ENCODE measurements at regions not wholly inside any gene's neighbourhood (a gene's known extent, or its start where the extent isn't known, plus 50 kb on each side); places are given as distances from the start of the nearest gene placed in this dataset.

DNA sequence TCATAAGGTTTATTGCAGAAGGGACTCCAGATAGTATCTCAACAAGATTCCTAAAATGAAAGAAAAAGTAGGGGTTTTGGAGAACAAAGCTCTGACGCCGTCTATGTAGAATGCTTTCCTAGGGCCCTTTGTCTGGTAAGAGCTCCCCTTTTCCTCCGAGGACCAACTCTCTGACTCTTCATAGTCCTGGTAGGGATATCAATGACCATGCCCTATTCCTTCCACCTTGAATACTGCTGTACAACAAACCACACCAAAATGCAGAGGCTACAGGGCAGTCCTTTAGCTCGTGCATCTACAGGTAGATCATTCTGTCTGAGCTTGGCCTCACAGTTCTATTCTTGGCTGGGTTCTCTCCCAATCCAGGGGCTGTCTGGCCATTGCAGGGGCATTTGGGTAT is 190.3 kb downstream of the WDR11 start:
- DNase-seq, result no peak

DNA sequence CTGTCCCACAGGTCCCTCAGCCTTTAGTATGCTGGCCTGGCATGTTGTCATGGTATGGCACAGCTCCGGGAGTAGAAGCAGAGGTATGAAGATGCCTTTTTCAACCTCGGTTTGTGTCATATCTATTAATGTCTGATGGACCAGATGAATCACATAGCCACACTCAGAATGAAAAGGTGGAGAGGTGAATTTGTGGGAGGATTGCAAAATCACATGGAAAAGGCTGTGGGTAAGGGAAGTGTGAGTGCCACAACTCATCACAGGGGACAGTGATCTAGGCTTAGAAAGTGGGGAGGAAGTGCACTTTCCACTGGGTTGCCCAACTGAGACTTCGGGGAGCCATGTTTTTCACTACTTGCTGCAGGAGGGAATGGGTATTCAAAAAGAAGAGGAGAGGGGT is 190.7 kb downstream of the WDR11 start:
- no peak for DNase-seq

GRCh38 chr10:121042342-121042741 is 191.2 kb downstream of the WDR11 start:
- no peak for DNase-seq

GRCh38 chr10:121043124-121043849 is 192.1 kb downstream of the WDR11 start:
- DNase-seq, result no peak

DNA sequence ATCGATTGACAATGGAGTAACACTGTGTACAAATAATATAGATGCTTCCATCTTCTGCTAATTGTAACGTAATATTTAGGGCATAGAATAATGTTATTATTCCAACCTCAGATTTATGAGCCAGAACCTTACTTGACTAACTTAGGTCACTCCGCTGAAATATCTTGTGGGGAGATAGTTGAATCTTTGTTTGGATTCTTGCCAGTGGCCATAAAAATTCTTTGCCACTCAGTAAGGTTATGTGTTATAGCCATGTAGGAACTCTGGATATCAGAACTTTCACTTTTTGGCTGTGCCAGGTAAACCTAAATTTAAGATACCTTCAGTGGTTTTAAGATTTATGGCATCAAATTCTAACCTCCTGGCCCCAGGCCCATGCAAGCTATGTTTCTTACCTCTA is 197.6 kb downstream of the WDR11 start:
- DNase-seq, result no peak

- DNase-seq, result no peak
Measured at GRCh38 chr10:121049489-121049888, 198.3 kb downstream of the WDR11 start.

DNA sequence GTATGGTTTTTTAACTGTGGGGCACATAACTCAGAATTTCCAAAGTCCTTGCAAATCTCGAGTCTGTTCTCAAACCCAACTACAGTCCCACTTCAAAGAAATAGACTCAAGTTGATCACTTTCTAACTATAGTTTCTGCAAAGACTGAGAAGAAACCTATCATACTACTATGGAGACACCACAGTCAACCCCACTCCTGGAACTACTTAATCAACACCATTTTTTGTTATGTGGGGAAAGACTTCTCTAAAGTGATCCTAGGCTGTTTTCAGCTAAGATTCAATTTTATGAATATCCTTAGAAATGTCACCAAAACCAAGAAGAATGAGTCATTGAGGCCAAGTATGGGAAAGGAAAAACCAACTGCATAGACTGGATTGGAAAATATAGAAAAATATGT is 198.8 kb downstream of the WDR11 start:
- DNase-seq, result no peak

- DNase-seq, result no peak
Measured at GRCh38 chr10:121051171-121051570, 200.0 kb downstream of the WDR11 start.

- no peak for DNase-seq
Measured at GRCh38 chr10:121051696-121052279, 200.6 kb downstream of the WDR11 start.

GRCh38 chr10:121053151-121053550 is 202.0 kb downstream of the WDR11 start:
- no peak for DNase-seq

DNA sequence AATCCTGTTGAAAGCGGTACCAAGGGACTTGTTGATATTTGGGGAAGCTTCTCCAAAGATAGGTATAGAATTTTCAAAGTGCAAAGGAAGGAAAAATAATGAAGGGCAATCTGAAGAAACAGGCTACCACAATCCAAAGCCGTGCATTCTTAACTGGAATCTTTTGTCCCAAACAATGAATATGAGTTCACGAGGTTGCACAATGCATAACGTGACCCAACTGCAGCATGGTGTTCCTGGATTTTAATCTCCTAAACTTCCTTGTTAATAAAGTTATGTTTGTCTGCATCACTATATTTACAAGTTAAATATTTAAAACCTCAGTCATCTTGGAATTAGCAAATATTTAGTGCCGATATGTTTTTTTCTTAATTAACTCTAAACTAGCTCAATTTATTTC is 203.7 kb downstream of the WDR11 start:
- DNase-seq, result no peak

GRCh38 chr10:121057269-121057668 is 206.1 kb downstream of the WDR11 start:
- DNase-seq, result no peak

DNA sequence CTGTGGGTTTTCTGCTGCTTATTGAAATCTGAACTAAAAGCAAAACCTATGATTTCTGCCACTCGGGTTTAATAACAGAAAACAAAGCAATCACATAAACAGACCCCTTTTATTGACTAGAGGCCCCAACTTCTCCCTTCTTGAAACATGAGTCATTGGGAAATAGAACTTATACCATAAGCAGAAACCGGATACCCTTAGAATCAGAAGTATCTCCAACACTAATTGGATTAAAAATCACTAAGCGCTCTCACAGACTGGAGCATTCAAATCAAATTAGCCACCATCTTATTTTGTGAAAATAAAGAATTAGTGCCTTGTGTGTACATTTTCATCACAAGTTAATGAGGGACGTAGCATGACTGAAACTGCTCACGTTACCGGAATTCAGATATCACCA is 206.9 kb downstream of the WDR11 start:
- DNase-seq, result no peak

DNA sequence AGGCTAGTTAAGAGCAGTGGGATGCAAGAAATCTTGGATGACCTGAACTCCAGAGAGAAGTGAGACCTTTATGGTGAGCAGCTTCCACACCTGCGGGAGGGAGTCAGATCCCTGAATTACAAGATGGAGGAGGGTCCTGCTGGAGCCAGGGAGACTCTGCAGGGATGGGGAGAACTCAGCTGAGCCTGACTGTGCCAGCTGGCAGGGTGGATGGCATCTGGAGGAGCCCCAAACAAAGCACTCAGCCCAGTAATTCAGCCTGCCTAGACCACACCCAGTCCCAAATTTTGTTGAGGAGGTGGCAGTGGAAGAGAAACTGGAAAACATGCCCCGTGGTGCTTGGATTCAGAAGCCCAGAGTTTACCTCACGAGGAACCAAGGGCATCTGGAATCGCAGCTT is 208.2 kb downstream of the WDR11 start:
- DNase-seq, result no peak

DNA sequence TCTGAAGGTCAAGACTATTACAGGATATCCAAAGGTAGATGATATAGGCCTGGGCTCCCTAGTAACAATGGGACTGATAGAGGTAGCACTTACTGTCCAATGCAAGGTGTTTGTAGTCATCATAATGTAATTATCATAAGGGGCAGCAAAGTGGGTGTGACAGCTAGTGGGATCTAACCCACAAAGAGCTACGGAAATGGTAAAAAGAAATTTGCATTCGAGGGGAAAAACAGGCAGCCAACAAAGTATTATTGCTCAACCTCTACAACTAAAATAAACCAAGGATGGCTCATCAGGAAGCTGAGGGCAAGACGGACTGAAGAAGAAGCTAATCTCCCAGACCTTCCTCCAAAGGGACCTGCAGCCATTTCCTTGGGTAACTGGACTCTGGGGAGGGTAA is 211.0 kb downstream of the WDR11 start:
- DNase-seq, result no peak

- DNase-seq, result no peak
Measured at GRCh38 chr10:121063744-121064143, 212.6 kb downstream of the WDR11 start.

- DNase-seq, result no peak
Measured at GRCh38 chr10:121064491-121064890, 213.3 kb downstream of the WDR11 start.

DNA sequence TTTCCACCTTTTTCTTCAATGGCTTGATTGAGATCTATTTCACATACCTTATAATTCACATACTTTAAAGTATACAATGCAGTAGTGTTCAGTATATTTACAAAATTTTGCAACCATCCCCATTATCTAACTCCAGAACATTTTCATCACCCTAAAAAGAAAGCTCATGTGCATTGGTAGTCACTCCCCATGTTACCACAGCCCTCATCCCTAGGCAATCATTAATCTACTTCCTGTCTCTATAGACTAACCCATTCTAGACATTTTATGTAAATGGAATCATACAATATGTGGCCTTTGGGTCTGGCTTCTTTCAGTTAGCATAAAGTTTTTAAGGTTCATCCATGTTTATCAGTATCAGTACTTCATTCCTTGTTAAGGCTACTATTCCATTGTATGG is 214.2 kb downstream of the WDR11 start:
- DNase-seq, result no peak

GRCh38 chr10:121069061-121069850 is 218.1 kb downstream of the WDR11 start:
- no peak for DNase-seq

DNA sequence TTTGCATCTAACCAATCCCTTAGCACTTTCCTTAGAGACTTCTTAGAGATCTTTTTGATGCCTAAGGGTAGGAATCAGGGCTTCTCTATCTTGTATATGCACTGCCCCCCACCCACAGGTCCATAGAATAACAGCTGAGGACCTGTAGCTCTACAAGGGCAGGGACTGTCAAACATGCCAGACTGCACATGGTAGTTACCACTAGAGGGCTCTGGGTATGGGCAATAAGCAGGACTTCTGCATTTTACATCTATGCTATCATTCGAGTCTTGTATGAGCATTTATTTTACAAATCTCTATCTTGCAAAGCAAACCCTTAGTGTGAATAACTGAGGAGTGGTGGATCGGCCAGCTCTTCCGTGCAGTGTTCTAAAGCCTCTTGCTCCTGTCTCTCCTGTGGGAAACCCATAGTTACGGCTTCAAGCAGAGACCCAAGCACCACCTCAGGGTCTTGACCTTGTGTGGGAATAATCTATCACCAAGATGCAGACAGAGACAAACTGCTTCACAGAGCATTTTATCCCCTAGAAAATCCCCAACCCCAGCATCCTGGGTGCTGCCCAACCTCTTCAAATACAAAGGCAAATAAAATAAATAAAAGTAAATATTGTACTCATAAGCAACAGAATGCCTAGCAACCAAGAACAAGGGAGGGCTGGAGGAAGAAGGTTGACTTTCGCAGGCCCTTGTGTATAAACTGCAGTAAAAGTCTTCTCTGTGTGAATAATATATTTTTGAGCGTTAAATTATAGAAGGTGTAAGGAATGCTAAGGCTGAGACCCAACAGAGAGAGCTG is 219.3 kb downstream of the WDR11 start:
- DNase-seq, result no peak

GRCh38 chr10:121071901-121072300 is 220.7 kb downstream of the WDR11 start:
- no peak for DNase-seq

DNA sequence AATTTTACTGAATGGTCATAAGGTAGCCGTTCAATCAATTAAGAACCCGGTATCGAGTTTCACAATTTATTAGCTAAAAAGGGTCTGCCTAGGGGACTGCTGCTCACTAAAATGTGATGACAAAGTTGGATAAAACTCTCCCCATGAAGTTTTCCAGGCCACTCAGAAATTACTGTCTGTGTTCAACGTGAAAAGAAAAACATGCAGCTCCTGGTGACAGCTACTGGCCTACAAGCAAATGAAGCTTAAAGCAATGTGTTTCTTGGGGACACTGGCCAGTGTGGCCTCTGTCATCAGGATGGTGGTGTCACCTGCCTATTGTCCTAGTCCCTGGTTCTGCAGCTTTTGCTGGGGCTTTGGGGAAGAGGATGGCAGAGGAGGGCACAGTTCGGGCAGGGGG is 222.6 kb downstream of the WDR11 start:
- DNase-seq, result no peak
